Neuronal stem cell (in vitro differentiated cells): ENCODE measurements at regions not wholly inside any gene's neighbourhood (a gene's known extent, or its start where the extent isn't known, plus 50 kb on each side); places are given as distances from the start of the nearest gene placed in this dataset.

ENCODE experiments used
- DNase-seq: peaks from one replicate; pipeline ENCODE4 v3.0.0-alpha.2; 2013; ENCODE audit warnings: low spot score
- H2AFZ ChIP-seq: one replicate; pipeline ENCODE4 v1.6.1; 2013; ENCODE audit warnings: mild to moderate bottlenecking, low read length, inconsistent platforms
- H2AK5ac ChIP-seq: 2 replicates; pipeline ENCODE4 v1.6.1; 2013; ENCODE audit warnings: low read depth, mild to moderate bottlenecking, inconsistent platforms, low read length, moderate library complexity, mixed read lengths
- H2BK120ac ChIP-seq: 2 replicates; pipeline ENCODE4 v1.6.1; 2013; ENCODE audit warnings: low read depth, mild to moderate bottlenecking, inconsistent platforms, low read length, moderate library complexity, mixed read lengths
- H2BK12ac ChIP-seq: one replicate; pipeline ENCODE4 v1.6.1; 2013; ENCODE audit warnings: low read length, inconsistent platforms
- H2BK15ac ChIP-seq: 2 replicates; pipeline ENCODE4 v1.6.1; 2013; ENCODE audit warnings: mild to moderate bottlenecking, low read length, inconsistent platforms, mixed read lengths
- H2BK5ac ChIP-seq: one replicate; pipeline ENCODE4 v1.6.1; 2013; ENCODE audit warnings: inconsistent platforms, mild to moderate bottlenecking, low read length, moderate library complexity
- H3K14ac ChIP-seq: one replicate; pipeline ENCODE4 v1.6.1; 2013; ENCODE audit warnings: low read length, inconsistent platforms
- H3K18ac ChIP-seq: 2 replicates; pipeline ENCODE4 v1.6.1; 2013; ENCODE audit warnings: low read length, inconsistent platforms
- H3K23ac ChIP-seq: 2 replicates; pipeline ENCODE4 v1.6.1; 2013; ENCODE audit warnings: low read depth, mild to moderate bottlenecking, mixed read lengths, low read length, inconsistent platforms; ENCODE audit not compliant: poor library complexity
- H3K27ac ChIP-seq: replicated peaks from 3 replicates; pipeline ENCODE4 v1.5.1; 2013; ENCODE audit warnings: low read length, inconsistent platforms
- H3K27me3 ChIP-seq, 3 experiments: 2 replicates each; pipeline ENCODE4 v1.6.1; 2013; ENCODE audit warnings: low read length in 3 of 3, mild to moderate bottlenecking in 2 of 3, inconsistent platforms in 1 of 3, low read depth in 1 of 3, mixed read lengths in 1 of 3, moderate library complexity in 1 of 3; ENCODE audit not compliant: control insufficient read depth in 3 of 3, insufficient read depth in 3 of 3
- H3K36me3 ChIP-seq, 2 donors: replicated peaks in 1 of 2; 2 replicates each; pipeline ENCODE4 v1.6.1; 2013; ENCODE audit warnings: low read length in 2 of 2; ENCODE audit not compliant: control insufficient read depth in 2 of 2, insufficient read depth in 2 of 2
- H3K4ac ChIP-seq: 2 replicates; pipeline ENCODE4 v1.6.1; 2013; ENCODE audit warnings: inconsistent platforms, mild to moderate bottlenecking, low read length, moderate library complexity
- H3K4me1 ChIP-seq, 2 donors: 1 replicate in 1 of 2; 2 replicates in 1 of 2; pipeline ENCODE4 v1.6.1; 2013; ENCODE audit warnings: low read length in 2 of 2, low read depth in 1 of 2; ENCODE audit not compliant: control insufficient read depth in 2 of 2, insufficient read depth in 1 of 2
- H3K4me2 ChIP-seq: one replicate; pipeline ENCODE4 v1.6.1; 2013; ENCODE audit warnings: mild to moderate bottlenecking, low read length, inconsistent platforms; ENCODE audit not compliant: insufficient read depth, poor library complexity, severe bottlenecking
- H3K4me3 ChIP-seq, 2 donors: 2 replicates each; pipeline ENCODE4 v1.5.1; 2013; ENCODE audit warnings: low read length in 2 of 2, mild to moderate bottlenecking in 2 of 2, inconsistent platforms in 1 of 2, moderate library complexity in 1 of 2
- H3K79me1 ChIP-seq: one replicate; pipeline ENCODE4 v1.6.1; 2013; ENCODE audit warnings: low read depth, mild to moderate bottlenecking, inconsistent platforms, low read length, moderate library complexity
- H3K9ac ChIP-seq: one replicate; pipeline ENCODE4 v1.6.1; 2013; ENCODE audit warnings: mild to moderate bottlenecking, low read depth, low read length, inconsistent platforms; ENCODE audit not compliant: poor library complexity
- H3K9me3 ChIP-seq, 2 donors: replicated peaks in 1 of 2; 2 replicates each; pipeline versions ENCODE3 to v1.6.1; 2013; ENCODE audit warnings: low read length in 2 of 2, mild to moderate bottlenecking in 2 of 2, inconsistent platforms in 1 of 2, low read depth in 1 of 2, mixed read lengths in 1 of 2, moderate library complexity in 1 of 2; ENCODE audit not compliant: control insufficient read depth in 2 of 2, insufficient read depth in 1 of 2
- H4K8ac ChIP-seq: one replicate; pipeline ENCODE4 v1.6.1; 2013; ENCODE audit warnings: low read depth, mild to moderate bottlenecking, inconsistent platforms, low read length, moderate library complexity
- H4K91ac ChIP-seq: one replicate; pipeline ENCODE4 v1.6.1; 2013; ENCODE audit warnings: low read length, low read depth, mild to moderate bottlenecking, inconsistent platforms; ENCODE audit not compliant: poor library complexity
- WGBS, 2 donors: extraction: QIAGEN DNeasy Blood & Tissue Kit; methylation state at CpG; one replicate each; pipeline ENCODE4 v1.1.7; 2013; ENCODE audit warnings: missing lambda C conversion rate in 2 of 2, mixed read lengths in 1 of 2; ENCODE audit not compliant: insufficient read length in 2 of 2, insufficient replicate concordance in 1 of 2; ENCODE audit errors: extremely low coverage in 2 of 2; 5-methylcytosine and 5-hydroxymethylcytosine counted together

- Histone ChIP-seq H3K14ac (no peak overlapping the region), H3K4me1 (no peaks in the 10 kb centered on the region), H3K27me3 (no peaks in the 10 kb centered on the region)
These were observed 754.0 kb upstream of the ADAMTS16 start for GRCh38 chr5:4386152-4386551.

GRCh38 chr5:4387290-4387689 is 752.8 kb upstream of the ADAMTS16 start:
- Histone ChIP-seq H2BK5ac (no peak overlapping the region), H3K4me2 (no peak overlapping the region), H4K91ac (no peak overlapping the region), H3K23ac (no peak overlapping the region), H3K36me3 (peaks cover 0 to 2% of the 10 kb centered on the region in 2 donors), H2AK5ac (no peak overlapping the region), H3K14ac (no peak overlapping the region), H3K27ac (no peak overlapping the region), H3K4ac (no peak overlapping the region), H2BK12ac (no peak overlapping the region), H2BK120ac (no peak overlapping the region), H3K79me1 (no peaks in the 10 kb centered on the region), H3K18ac (no peak overlapping the region), H3K4me1 (no peaks in the 10 kb centered on the region), H2BK15ac (no peak overlapping the region), H3K4me3 (no peak overlapping the region), H3K9ac (no peak overlapping the region), H2AFZ (no peak overlapping the region), H3K9me3 (peaks cover 2% of the 10 kb centered on the region in 2 donors), H3K27me3 (no peaks in the 10 kb centered on the region), H4K8ac (no peak overlapping the region)
- DNase-seq, result no peak
- no CpG with 5 or more reads among the region's 3 CpGs for WGBS, 2 donors

More at GRCh38 chr5:4386152-4386551, 754.0 kb upstream of the ADAMTS16 start:
- Histone ChIP-seq H3K4ac (no peak overlapping the region), H2AK5ac (no peak overlapping the region), H4K8ac (no peak overlapping the region), H3K9me3 (peaks cover 2% of the 10 kb centered on the region in 2 donors), H4K91ac (no peak overlapping the region), H3K9ac (no peak overlapping the region), H3K36me3 (peaks cover 0 to 2% of the 10 kb centered on the region in 2 donors), H3K79me1 (no peaks in the 10 kb centered on the region), H2BK15ac (no peak overlapping the region), H3K27ac (no peak overlapping the region), H3K4me2 (no peak overlapping the region), H2BK12ac (no peak overlapping the region), H2BK120ac (no peak overlapping the region), H3K18ac (no peak overlapping the region), H3K4me3 (no peak overlapping the region), H3K23ac (no peak overlapping the region), H2BK5ac (no peak overlapping the region), H2AFZ (no peak overlapping the region)
- DNase-seq, result no peak
- no CpG with 5 or more reads among the region's 1 CpG for WGBS, 2 donors

GRCh38 chr5:4395752-4396151 is 744.4 kb upstream of the ADAMTS16 start:
- H3K23ac ChIP-seq, result no peak overlapping the region
- no peak for DNase-seq
- no peaks in the 10 kb centered on the region for H3K27me3 ChIP-seq
- no peak overlapping the region for H2AFZ ChIP-seq
- H3K79me1 ChIP-seq, result no peaks in the 10 kb centered on the region
- no peak overlapping the region for H2BK12ac ChIP-seq
- no peak overlapping the region for H4K8ac ChIP-seq
- H3K9ac ChIP-seq, result no peak overlapping the region
- no peak overlapping the region for H3K18ac ChIP-seq
- H4K91ac ChIP-seq, result no peak overlapping the region
- H2AK5ac ChIP-seq, result no peak overlapping the region
- no peak overlapping the region for H3K4me2 ChIP-seq
- WGBS, 2 donors, result no CpG with 5 or more reads among the region's 2 CpGs
- H2BK15ac ChIP-seq, result no peak overlapping the region
- H3K36me3 ChIP-seq, result no peaks in the 10 kb centered on the region
- no peak overlapping the region for H3K27ac ChIP-seq
- no peak overlapping the region for H2BK5ac ChIP-seq
- H3K9me3 ChIP-seq, result peaks cover 2 to 7% of the 10 kb centered on the region in 2 donors
- H3K4me3 ChIP-seq, result no peak overlapping the region
- no peaks in the 10 kb centered on the region for H3K4me1 ChIP-seq
- H3K14ac ChIP-seq, result no peak overlapping the region
- H3K4ac ChIP-seq, result no peak overlapping the region
- no peak overlapping the region for H2BK120ac ChIP-seq

- Histone ChIP-seq H2BK15ac (no peak overlapping the region), H2BK120ac (no peak overlapping the region), H3K18ac (no peak overlapping the region), H3K9ac (no peak overlapping the region), H2BK12ac (no peak overlapping the region), H2AFZ (no peak overlapping the region), H3K27ac (no peak overlapping the region), H3K79me1 (no peaks in the 10 kb centered on the region), H3K23ac (no peak overlapping the region), H3K9me3 (no peaks in the 10 kb centered on the region), H4K91ac (no peak overlapping the region), H3K4me3 (no peak overlapping the region), H2BK5ac (no peak overlapping the region), H2AK5ac (no peak overlapping the region), H3K27me3 (no peaks in the 10 kb centered on the region), H3K36me3 (no peaks in the 10 kb centered on the region), H3K4me2 (no peak overlapping the region), H3K4ac (no peak overlapping the region), H3K14ac (no peak overlapping the region), H4K8ac (no peak overlapping the region), H3K4me1 (no peaks in the 10 kb centered on the region)
- DNase-seq, result no peak
- WGBS, 2 donors, result 100% methylated on average over 2 of the region's 7 CpGs
These were observed 734.4 kb upstream of the ADAMTS16 start for GRCh38 chr5:4405614-4406219.
